Panc1 (cell line): ENCODE measurements at regions not wholly inside any gene's neighbourhood (a gene's known extent, or its start where the extent isn't known, plus 50 kb on each side); places are given as distances from the start of the nearest gene placed in this dataset.
"Not testable (repeated sequence)": the region's sequence is repeated elsewhere in the genome, so short reads cannot be mapped to it uniquely, and the experiment has no call there.

Experiments used
- ATAC-seq: fragments of 200-7000 bp; cut with Tn5 transposase; 2 replicates; pipeline ENCODE4 v1.9.1; 2020; ENCODE audit warnings: mild to moderate bottlenecking, moderate library complexity
- BruUV-seq: library from RNA; stranded (reverse); fragments of 400-500 nt; replicated peaks from 2 replicates; lab custom pipeline; 2021; lab: Mats Ljungman, UMichigan
- CTCF ChIA-PET: fragments of 300-600 bp; sonication (Branson Sonifier 250); formaldehyde crosslinking; loops from one replicate; lab custom pipeline; 2022; ENCODE audit warnings: antibody characterized with exemption; lab: Charles Lee
- POLR2A ChIA-PET: fragments of 300-600 bp; sonication (Branson Sonifier 250); formaldehyde crosslinking; loops from one replicate; lab custom pipeline; 2022; ENCODE audit warnings: antibody characterized with exemption; lab: Charles Lee
- DNase-seq: peaks from one replicate; pipeline ENCODE4 v3.0.0-alpha.2; 2010; ENCODE audit warnings: low read depth, low spot score
- H3K27ac ChIP-seq: 2 replicates; pipeline ENCODE4 v1.5.1; 2011; ENCODE audit warnings: mild to moderate bottlenecking, low read length, inconsistent platforms
- H3K27me3 ChIP-seq: fragments of 200-500 bp; sonication (Bioruptor generic); 2 replicates; pipeline ENCODE4 v1.6.0; 2014; ENCODE audit warnings: low read length, inconsistent platforms; ENCODE audit not compliant: control insufficient read depth, insufficient read depth
- H3K36me3 ChIP-seq: fragments of 200-500 bp; sonication (Bioruptor generic); 2 replicates; pipeline ENCODE4 v1.5.1; 2014; ENCODE audit warnings: inconsistent platforms, mild to moderate bottlenecking, low read length, moderate library complexity; ENCODE audit not compliant: control insufficient read depth, insufficient read depth
- H3K4me1 ChIP-seq: 2 replicates; pipeline ENCODE4 v1.5.1; 2011; ENCODE audit warnings: inconsistent platforms, mild to moderate bottlenecking, low read length, moderate library complexity; ENCODE audit not compliant: control insufficient read depth, insufficient read depth
- H3K4me3 ChIP-seq, 2 experiments: 2 replicates each; pipeline ENCODE4 v1.5.1; 2011 to 2012; ENCODE audit warnings: low read depth in 2 of 2, low read length in 2 of 2, mild to moderate bottlenecking in 2 of 2, inconsistent platforms in 1 of 2, moderate library complexity in 1 of 2
- H3K9me3 ChIP-seq: fragments of 200-500 bp; sonication (Bioruptor generic); 2 replicates; pipeline ENCODE4 v1.5.1; 2014; ENCODE audit warnings: low read depth, mild to moderate bottlenecking, inconsistent platforms, low read length, moderate library complexity; ENCODE audit not compliant: control insufficient read depth, insufficient read depth
- CTCF ChIP-seq: fragments of 450-650 bp; IDR thresholded peaks from 2 replicates; pipeline ENCODE4 v1.5.1; 2017; ENCODE audit warnings: mild to moderate bottlenecking
- POLR2AphosphoS5 ChIP-seq: IDR thresholded peaks from 2 replicates; pipeline ENCODE4 v1.6.1; 2012; ENCODE audit warnings: mild to moderate bottlenecking, low read depth, low read length, moderate library complexity
- REST ChIP-seq, 2 experiments: IDR thresholded peaks; 2 replicates each; pipeline ENCODE4 v1.6.1; 2011 to 2012; ENCODE audit warnings: low read depth in 2 of 2, control low read depth in 1 of 2, low read length in 1 of 2, mild to moderate bottlenecking in 1 of 2, moderate library complexity in 1 of 2; ENCODE audit not compliant: insufficient read depth in 1 of 2
- SIN3A ChIP-seq: IDR thresholded peaks from 2 replicates; pipeline ENCODE4 v1.6.1; 2012; ENCODE audit warnings: low read depth, mild to moderate bottlenecking, low read length, moderate library complexity, borderline replicate concordance; ENCODE audit not compliant: insufficient read depth
- TCF7L2 ChIP-seq: IDR thresholded peaks from 2 replicates; pipeline ENCODE4 v1.6.1; 2011; ENCODE audit warnings: mild to moderate bottlenecking, low read depth, low read length, inconsistent platforms
- in situ Hi-C: cut with HindIII; loops from 2 replicates; pipeline ENCODE4 v1.10.0; 2016; ENCODE audit warnings: low sequenced_read_pairs, low pct_unique_long_range_greater_than_20kb
- intact Hi-C: fragments of 100-400 bp; cut with micrococcal nuclease; formaldehyde crosslinking; loops from one replicate; pipeline ENCODE4 v1.10.0; 2022; ENCODE audit not compliant: unreplicated experiment

- H3K9me3 ChIP-seq, result no peaks in the 10 kb centered on the region
- no peaks in the 10 kb centered on the region for H3K4me1 ChIP-seq
- ChIA-PET POLR2A (no interaction called here), CTCF (no interaction called here)
- H3K27me3 ChIP-seq, result no peaks in the 10 kb centered on the region
- no peak overlapping the region for H3K27ac ChIP-seq
- no TSS peak for BruUV-seq
- ATAC-seq (no peak), DNase-seq (no peak)
- no peak for TF ChIP-seq SIN3A
- TF ChIP-seq TCF7L2, result no peak
- no peak for TF ChIP-seq CTCF
- TF ChIP-seq REST (IDR thresholded peaks at IDR 0.05; ENCODE audit: insufficient read depth in 1 of 2, low read depth in 2 of 2, low read length in 1 of 2), result no peak
- TF ChIP-seq POLR2AphosphoS5, result no peak
- intact Hi-C loops, result no loop called here
- in situ Hi-C loops, result no loop called here
- H3K4me3 ChIP-seq, result no peak overlapping the region
- no peaks in the 10 kb centered on the region; the same call in 1 of the 2 replicates for H3K36me3 ChIP-seq
Observed at GRCh38 chr4:126513596-126513995, 1119.2 kb upstream of the INTU start.

- intact Hi-C loops (no loop called here), in situ Hi-C loops (no loop called here)
- no peak for TF ChIP-seq POLR2AphosphoS5
- TF ChIP-seq SIN3A, result no peak
- no peak for TF ChIP-seq CTCF
- no peak for TF ChIP-seq TCF7L2
- TF ChIP-seq REST (IDR thresholded peaks at IDR 0.05; ENCODE audit: insufficient read depth in 1 of 2, low read depth in 2 of 2, low read length in 1 of 2), result no peak
Observed at GRCh38 chr4:126520731-126521130, 1112.0 kb upstream of the INTU start.

GRCh38 chr4:126525400-126525799 is 1107.4 kb upstream of the INTU start:
- in situ Hi-C loops, H3K4me3 ChIP-seq, DNase-seq, H3K36me3 ChIP-seq, H3K27ac ChIP-seq, POLR2A ChIA-PET, H3K9me3 ChIP-seq, intact Hi-C loops, ATAC-seq, BruUV-seq, H3K4me1 ChIP-seq, CTCF ChIA-PET, H3K27me3 ChIP-seq: not testable (repeated sequence)

More at GRCh38 chr4:126520731-126521130, 1112.0 kb upstream of the INTU start:
- Histone ChIP-seq H3K4me1 (no peaks in the 10 kb centered on the region), H3K9me3 (no peaks in the 10 kb centered on the region), H3K27me3 (no peaks in the 10 kb centered on the region), H3K36me3 (no peaks in the 10 kb centered on the region), H3K27ac (no peak overlapping the region), H3K4me3 (no peak overlapping the region)
- BruUV-seq, result no TSS peak
- ChIA-PET POLR2A (no interaction called here), CTCF (no interaction called here)
- no peak for DNase-seq
- ATAC-seq, result no peak
